SU-DHL-6 (cell line): ENCODE measurements at regions not wholly inside any gene's neighbourhood (a gene's known extent, or its start where the extent isn't known, plus 50 kb on each side); places are given as distances from the start of the nearest gene placed in this dataset.

ENCODE experiments used
- EZH2phosphoT487 ChIP-seq: fragments of 200-600 bp; sonication (generic), shearing (Covaris generic); conservative IDR thresholded peaks from 2 replicates; pipeline ENCODE4 v1.6.1; 2018; ENCODE audit warnings: mild to moderate bottlenecking, antibody characterized with exemption, low read length, moderate library complexity, mixed read lengths
- TF ChIP-seq, protein P1 (sequence below): fragments of 200-600 bp; sonication (generic); IDR thresholded peaks from one replicate; pipeline ENCODE4 v1.5.1; 2017; ENCODE audit warnings: antibody characterized with exemption, mild to moderate bottlenecking, low read length, moderate library complexity; ENCODE audit not compliant: insufficient read depth, poor library complexity, severe bottlenecking

DNA sequence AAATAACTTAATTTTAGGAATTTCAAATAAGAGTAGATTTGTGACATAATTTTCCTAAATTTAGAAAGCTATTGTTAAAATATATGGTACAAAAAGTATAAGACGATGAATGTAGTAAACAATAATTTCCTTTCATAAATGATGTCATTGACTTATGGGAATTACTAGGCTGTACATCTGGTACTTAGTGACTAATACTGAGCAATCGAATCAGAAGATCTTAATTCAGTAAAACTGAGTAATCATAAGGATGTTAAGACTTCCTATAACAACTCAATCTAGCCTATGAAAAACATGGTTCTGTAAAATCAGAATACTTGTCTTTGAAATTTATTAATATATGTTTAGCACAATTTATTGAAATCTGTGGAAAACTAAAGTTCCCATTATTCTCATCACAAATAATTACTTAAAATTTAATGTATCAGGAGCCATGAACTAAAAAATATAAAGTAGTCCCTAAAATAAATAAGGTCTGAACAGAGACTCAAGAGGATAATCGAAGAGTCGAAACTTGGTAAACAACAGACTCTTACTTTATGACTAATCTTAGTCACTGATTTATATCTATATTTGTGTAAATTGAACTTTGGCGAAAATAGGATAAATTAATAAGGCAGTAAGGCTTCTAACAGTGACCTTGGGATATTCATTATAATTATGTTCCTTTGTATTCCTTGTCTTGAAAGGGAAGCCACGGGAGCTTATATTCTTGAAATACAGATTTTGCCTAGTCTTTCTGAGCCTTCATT is 142.1 kb downstream of the HGF start:
- TF ChIP-seq, protein P1, sequence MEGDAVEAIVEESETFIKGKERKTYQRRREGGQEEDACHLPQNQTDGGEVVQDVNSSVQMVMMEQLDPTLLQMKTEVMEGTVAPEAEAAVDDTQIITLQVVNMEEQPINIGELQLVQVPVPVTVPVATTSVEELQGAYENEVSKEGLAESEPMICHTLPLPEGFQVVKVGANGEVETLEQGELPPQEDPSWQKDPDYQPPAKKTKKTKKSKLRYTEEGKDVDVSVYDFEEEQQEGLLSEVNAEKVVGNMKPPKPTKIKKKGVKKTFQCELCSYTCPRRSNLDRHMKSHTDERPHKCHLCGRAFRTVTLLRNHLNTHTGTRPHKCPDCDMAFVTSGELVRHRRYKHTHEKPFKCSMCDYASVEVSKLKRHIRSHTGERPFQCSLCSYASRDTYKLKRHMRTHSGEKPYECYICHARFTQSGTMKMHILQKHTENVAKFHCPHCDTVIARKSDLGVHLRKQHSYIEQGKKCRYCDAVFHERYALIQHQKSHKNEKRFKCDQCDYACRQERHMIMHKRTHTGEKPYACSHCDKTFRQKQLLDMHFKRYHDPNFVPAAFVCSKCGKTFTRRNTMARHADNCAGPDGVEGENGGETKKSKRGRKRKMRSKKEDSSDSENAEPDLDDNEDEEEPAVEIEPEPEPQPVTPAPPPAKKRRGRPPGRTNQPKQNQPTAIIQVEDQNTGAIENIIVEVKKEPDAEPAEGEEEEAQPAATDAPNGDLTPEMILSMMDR, result no peak
- no peak for TF ChIP-seq EZH2phosphoT487
